Muscle of leg (tissue), 3 donors: ENCODE measurements at regions not wholly inside any gene's neighbourhood (a gene's known extent, or its start where the extent isn't known, plus 50 kb on each side); places are given as distances from the start of the nearest gene placed in this dataset.
A peak's percentile ranks its signal among the peaks of the same experiment; 100 is the strongest.

Experiments used
- DNase-seq: peaks from one replicate; pipeline ENCODE4 v3.0.0; 2013
- H3K27ac ChIP-seq: one replicate; pipeline ENCODE4 v1.5.1; 2013; ENCODE audit warnings: mild to moderate bottlenecking, low read length, control low read depth
- H3K27me3 ChIP-seq: one replicate; pipeline ENCODE4 v1.6.1; 2013; ENCODE audit warnings: low read length; ENCODE audit not compliant: control insufficient read depth, insufficient read depth
- H3K36me3 ChIP-seq: one replicate; pipeline ENCODE4 v1.6.1; 2013; ENCODE audit warnings: low read length; ENCODE audit not compliant: control insufficient read depth, insufficient read depth
- H3K4me1 ChIP-seq: one replicate; pipeline ENCODE4 v1.6.1; 2013; ENCODE audit warnings: low read length; ENCODE audit not compliant: control insufficient read depth, insufficient read depth
- H3K4me3 ChIP-seq: one replicate; pipeline ENCODE4 v1.5.1; 2013; ENCODE audit warnings: low read length, control low read depth
- H3K9me3 ChIP-seq: replicated peaks from 2 replicates; pipeline ENCODE4 v1.6.1; 2013; ENCODE audit warnings: low read depth, low read length; ENCODE audit not compliant: control insufficient read depth
- WGBS: methylation state at CpG from one replicate; pipeline ENCODE4 v1.1.5; 2013; ENCODE audit warnings: missing lambda C conversion rate; ENCODE audit not compliant: insufficient coverage; 5-methylcytosine and 5-hydroxymethylcytosine counted together

DNA sequence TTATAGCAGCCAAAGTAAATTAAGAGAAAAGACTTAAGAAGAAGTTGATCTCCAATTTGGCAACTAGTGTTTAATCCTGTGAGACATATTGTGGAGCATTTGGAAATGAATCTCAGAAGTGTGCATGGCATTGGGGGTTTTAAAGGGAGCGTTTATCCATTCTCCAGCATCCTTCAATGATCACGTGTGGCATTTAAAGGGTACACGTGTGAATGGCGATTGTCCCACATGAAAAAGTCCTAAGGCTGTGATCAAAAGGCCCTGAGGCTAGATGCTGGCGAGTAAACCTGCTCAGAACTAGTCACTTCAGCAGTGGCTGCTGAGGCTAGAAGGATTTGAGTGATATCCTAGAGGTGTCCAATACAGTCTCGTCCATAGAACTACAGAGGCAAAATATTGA, 315.6 kb upstream of the CDH9 start:
- Histone ChIP-seq H3K9me3 (no peaks in the 10 kb centered on the region), H3K27ac (no peak overlapping the region), H3K4me3 (no peak overlapping the region), H3K36me3 (no peaks in the 10 kb centered on the region), H3K27me3 (no peaks in the 10 kb centered on the region), H3K4me1 (no peaks in the 10 kb centered on the region)
- DNase-seq, result no peak
- WGBS, result 92% methylated on average over 5 of the region's 6 CpGs

DNA sequence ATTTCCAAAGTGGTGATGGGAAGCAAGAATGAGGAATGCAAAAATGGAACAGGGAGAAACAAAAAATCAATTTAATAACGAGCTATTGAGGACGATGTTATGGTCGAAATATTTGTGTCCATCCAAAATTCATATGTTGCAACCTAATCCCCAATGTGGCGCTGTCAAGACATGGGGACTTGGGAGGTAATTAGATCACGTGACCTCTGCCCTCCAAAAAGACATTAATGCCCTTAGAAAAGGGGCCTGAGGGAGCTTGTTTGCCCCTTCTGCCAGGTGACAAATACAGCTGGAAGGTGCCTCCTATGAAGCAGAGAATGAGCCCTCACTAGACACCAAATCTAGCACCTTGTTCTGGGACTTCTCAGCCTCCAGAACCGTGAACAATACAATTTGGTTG, 315.2 kb upstream of the CDH9 start:
- WGBS, result no CpG with 5 or more reads among the region's 6 CpGs
- no peaks in the 10 kb centered on the region for H3K4me1 ChIP-seq
- H3K27ac ChIP-seq, result no peak overlapping the region
- H3K4me3 ChIP-seq, result no peak overlapping the region
- no peak for DNase-seq
- no peaks in the 10 kb centered on the region for H3K36me3 ChIP-seq
- H3K9me3 ChIP-seq, result no peaks in the 10 kb centered on the region
- H3K27me3 ChIP-seq, result no peaks in the 10 kb centered on the region

DNA sequence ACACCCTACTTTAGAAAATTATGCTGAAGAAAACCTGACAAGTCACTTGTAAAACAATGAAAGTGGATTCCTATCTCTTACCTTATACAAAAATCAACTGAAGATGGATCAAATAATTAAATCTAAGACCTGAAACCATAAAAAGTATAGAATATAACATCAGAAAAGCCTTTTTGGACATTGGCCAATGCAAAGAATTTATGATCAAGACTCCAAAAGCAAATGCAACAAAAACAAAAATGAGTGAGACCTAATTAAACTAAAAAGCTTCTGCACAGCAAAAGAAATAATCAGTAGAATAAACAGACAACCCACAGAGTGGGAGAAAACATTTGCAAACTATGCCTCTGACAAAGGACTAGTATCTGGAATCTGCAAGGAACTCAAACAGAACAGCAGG, 303.0 kb upstream of the CDH9 start:
- H3K4me3 ChIP-seq, result no peak overlapping the region
- H3K4me1 ChIP-seq, result no peaks in the 10 kb centered on the region
- H3K9me3 ChIP-seq, result no peaks in the 10 kb centered on the region
- no peak for DNase-seq
- no peaks in the 10 kb centered on the region for H3K36me3 ChIP-seq
- H3K27ac ChIP-seq, result no peak overlapping the region
- no peaks in the 10 kb centered on the region for H3K27me3 ChIP-seq

DNA sequence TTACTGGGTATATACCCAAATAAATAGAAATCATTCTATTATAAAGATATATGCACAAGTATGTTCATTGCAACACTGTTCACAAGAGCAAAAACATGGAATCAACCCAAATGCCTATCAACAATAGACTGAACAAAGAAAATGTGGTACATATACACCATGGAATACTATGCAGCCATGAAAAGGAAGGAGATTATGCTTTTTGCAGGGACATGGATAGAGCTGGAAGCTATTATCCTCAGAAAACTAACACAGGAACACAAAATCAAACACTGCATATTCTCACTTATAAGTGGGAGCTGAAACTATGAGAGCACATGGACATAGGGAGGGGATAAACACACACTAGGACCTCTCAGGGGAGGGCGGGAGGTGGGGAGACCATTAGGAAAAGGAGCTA, 298.4 kb upstream of the CDH9 start:
- no peaks in the 10 kb centered on the region for H3K9me3 ChIP-seq

DNA sequence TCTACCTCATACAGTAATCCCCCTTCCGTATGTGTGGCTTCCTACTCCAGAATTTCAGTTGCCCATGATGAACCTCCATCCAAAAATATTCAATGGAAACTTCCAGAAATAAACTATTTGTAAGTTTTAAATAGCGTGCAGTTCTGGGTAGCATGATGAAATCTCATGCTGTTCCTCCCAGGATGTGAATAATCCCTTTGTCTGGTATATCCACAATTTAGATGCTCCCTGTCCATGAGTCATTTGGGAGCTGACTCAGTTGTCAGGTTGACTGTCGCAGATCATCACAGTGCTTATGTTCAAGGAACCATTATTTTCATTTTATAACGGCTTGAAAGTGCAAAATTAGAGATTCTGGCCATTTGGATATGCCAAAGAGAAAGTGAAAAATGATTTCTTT, 290.1 kb upstream of the CDH9 start:
- no peaks in the 10 kb centered on the region for H3K4me1 ChIP-seq
- no peak overlapping the region for H3K27ac ChIP-seq
- no CpG with 5 or more reads among the region's 4 CpGs for WGBS
- H3K4me3 ChIP-seq, result no peak overlapping the region
- no peak for DNase-seq
- no peaks in the 10 kb centered on the region for H3K9me3 ChIP-seq
- H3K36me3 ChIP-seq, result no peaks in the 10 kb centered on the region
- H3K27me3 ChIP-seq, result no peaks in the 10 kb centered on the region

More for the DNA sequence above, 298.4 kb upstream of the CDH9 start:
- Histone ChIP-seq H3K36me3 (no peaks in the 10 kb centered on the region), H3K27me3 (no peaks in the 10 kb centered on the region), H3K27ac (no peak overlapping the region), H3K4me3 (no peak overlapping the region), H3K4me1 (no peaks in the 10 kb centered on the region)
- no peak for DNase-seq
- no CpG with 5 or more reads among the region's 1 CpG for WGBS

DNA sequence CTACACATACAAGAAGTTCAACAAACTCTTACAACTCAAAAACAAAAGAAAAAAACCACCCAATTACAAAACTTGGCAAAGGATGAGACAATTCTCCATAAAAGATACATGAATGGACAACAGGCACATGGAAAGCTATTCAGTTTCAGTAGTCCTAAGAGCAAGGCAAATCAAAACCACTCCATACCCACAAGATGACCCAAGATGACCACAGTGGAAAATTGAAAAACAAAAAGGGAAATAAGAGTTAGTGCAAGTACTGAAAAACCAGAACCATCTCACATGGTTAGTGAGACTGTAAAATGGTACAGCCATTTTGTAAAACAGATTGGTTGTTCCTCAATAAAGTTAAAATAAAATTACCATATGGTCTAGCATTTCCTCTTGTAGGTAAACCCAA, 287.1 kb upstream of the CDH9 start:
- Histone ChIP-seq H3K36me3 (no peaks in the 10 kb centered on the region), H3K4me3 (no peak overlapping the region), H3K27me3 (no peaks in the 10 kb centered on the region), H3K27ac (no peak overlapping the region), H3K9me3 (no peaks in the 10 kb centered on the region), H3K4me1 (no peaks in the 10 kb centered on the region)
- no peak for DNase-seq

DNA sequence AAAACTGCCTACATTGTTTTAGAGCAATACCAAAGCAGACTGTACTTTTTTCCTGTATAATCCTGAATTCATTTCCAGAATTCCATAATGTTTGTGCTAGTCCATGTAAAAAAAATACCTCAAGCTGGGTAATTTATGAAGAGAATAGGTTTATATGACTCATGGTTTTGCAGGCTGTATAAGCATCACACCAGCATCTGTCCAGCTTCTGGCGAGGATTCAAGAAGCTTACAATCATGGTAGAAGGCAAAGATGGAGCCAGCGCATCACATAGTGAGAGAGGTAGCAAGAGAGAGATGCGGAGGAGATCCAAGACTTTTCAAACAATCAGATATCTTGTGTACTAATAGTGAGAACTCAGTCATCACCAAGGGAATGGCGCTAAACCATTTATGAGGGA, 280.3 kb upstream of the CDH9 start:
- peaks cover 2% of the 10 kb centered on the region for H3K9me3 ChIP-seq
- no CpG with 5 or more reads among the region's 4 CpGs for WGBS
- H3K27me3 ChIP-seq, result no peaks in the 10 kb centered on the region
- no peak overlapping the region for H3K4me3 ChIP-seq
- peak; percentile 2 for DNase-seq
- no peaks in the 10 kb centered on the region for H3K4me1 ChIP-seq
- H3K36me3 ChIP-seq, result no peaks in the 10 kb centered on the region
- H3K27ac ChIP-seq, result no peak overlapping the region

DNA sequence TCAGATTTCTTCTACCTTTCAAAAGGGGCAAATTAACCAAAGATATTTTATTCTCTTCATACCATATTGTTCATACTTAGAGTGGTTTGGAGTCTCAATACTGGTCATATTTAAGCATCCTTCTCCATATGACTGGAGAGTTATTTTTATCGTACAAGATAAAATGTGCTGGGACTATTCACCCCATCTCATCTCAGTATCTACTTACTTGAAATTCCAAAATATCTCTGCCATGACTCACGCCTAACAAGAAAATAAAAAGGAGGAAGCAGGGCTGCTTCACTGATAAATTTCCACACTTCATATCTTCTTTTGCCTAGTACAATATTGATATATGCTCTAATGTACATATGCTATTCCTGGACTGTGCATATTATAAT, 277.9 kb upstream of the CDH9 start:
- no peak overlapping the region for H3K27ac ChIP-seq
- no peaks in the 10 kb centered on the region for H3K4me1 ChIP-seq
- H3K27me3 ChIP-seq, result no peaks in the 10 kb centered on the region
- WGBS, result no CpG with 5 or more reads among the region's 2 CpGs
- no peaks in the 10 kb centered on the region for H3K36me3 ChIP-seq
- no peak overlapping the region for H3K4me3 ChIP-seq
- peaks cover 2% of the 10 kb centered on the region for H3K9me3 ChIP-seq
- no peak for DNase-seq

DNA sequence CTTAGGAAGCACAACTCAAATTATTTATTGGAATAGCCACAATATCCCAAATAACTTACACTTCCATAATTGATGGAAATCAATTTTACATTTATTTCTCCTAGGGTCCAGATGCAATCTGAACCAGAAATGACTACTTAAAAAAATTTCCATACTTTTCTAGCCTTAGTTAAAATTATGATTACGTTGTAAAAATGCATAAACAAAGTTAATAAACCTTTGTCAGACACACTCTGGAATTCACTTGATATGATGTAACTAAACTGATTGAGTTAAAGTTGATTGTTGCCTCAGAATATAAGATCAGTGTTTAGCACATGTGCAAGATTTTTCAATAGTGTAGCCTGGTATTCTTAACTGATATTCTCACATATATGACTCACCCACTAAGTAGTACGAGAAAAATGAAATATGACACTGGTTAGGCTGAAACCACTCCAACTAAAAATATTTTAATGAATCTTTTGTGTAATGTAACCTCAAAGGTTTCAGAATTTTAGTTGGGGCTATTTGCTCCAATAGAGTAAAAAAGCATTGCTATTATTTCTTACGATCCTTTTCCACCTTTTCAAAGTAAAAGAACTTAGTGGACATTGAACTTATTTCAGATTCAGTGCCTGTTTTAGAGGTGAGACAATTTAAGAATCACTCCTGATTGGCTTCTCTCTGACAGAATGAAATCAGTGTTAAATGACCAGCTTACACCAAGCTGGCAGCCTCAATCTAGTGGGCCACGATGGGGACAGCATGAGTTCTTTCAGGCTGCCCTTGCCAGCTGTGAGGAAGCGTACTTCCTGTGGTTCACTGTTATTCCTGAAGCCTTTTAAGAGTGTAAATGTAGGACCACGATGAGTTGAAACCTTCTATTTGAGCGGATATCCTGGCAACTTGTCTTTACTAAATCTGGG, 277.2 kb upstream of the CDH9 start:
- Histone ChIP-seq H3K27me3 (no peaks in the 10 kb centered on the region), H3K27ac (no peak overlapping the region), H3K4me3 (no peak overlapping the region), H3K36me3 (no peaks in the 10 kb centered on the region), H3K9me3 (peaks cover 2% of the 10 kb centered on the region), H3K4me1 (no peaks in the 10 kb centered on the region)
- peak; percentile 1 for DNase-seq
- no CpG with 5 or more reads among the region's 7 CpGs for WGBS

DNA sequence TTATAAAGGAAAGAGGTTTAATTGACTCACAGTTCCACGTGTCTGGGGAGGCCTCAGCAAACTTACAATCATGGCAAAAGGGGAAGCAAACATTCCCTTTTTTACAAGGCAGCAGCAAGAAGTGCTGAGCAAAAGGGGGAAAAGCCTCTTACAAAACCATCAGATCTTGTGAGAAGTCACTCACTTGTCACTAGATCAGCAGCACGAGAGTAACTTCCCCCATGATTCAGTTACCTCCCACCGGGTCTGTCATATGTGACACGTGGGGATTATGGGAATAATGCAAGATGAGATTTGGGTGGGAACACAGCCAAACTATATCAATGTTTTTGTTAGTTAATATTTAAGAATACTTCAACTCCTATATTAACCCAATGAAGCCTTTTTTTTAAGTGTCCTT, 275.2 kb upstream of the CDH9 start:
- Histone ChIP-seq H3K27ac (no peak overlapping the region), H3K36me3 (no peaks in the 10 kb centered on the region), H3K9me3 (peaks cover 2% of the 10 kb centered on the region), H3K4me3 (no peak overlapping the region), H3K4me1 (no peaks in the 10 kb centered on the region), H3K27me3 (no peaks in the 10 kb centered on the region)
- WGBS, result no CpG with 5 or more reads among the region's 4 CpGs
- DNase-seq, result no peak
